ENCODE measurements at regions not wholly inside any gene's neighbourhood (a gene's known extent, or its start where the extent isn't known, plus 50 kb on each side); places are given as distances from the start of the nearest gene placed in this dataset.
"Not testable (repeated sequence)": the region's sequence is repeated elsewhere in the genome, so short reads cannot be mapped to it uniquely, and the experiment has no call there.

DNA sequence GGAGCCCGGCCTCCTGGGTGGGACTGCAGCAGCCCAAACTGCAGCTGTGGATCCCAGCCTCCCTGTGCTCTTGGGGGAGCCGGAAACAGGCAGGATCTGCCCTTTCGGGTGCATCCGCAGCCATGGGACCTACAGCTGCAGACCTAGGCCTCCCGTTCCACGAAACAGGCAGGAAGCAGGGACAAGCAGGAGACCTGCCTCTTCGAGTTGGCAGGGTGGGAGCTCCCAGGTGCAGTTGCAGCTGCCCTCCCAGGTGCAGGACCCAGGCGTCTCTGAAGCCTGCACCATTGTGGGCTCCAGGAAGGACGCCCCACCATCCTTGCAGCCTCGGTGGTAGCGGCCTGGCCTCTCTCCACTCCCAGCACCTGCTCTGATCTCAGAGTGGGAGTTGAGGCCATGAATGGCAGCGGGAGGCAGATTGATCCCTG is 189.0 kb upstream of the KLHL1 start:
- DNase-seq (ENCODE audit: low read depth in 3 of 3) = no peak

DNA sequence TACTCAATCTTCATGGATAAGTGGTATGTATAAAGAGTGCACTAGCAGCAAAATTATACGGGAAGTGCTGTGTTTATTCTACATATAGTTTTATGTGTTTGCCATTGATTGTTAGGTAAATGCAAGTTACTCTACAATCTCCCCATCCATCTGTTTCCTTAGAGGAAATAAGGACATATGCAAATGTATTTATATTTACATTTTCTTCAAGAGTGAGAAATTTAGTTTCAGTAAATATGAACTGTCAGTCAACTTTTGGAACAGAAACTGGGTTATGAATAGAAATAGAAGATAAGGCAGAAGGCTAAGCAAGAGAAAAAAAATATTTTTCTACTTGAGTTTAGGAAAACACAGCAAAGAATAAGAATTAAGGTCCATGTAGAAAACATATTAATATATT is 176.1 kb upstream of the KLHL1 start:
- no peak for DNase-seq (ENCODE audit: low read depth in 3 of 3)

DNA sequence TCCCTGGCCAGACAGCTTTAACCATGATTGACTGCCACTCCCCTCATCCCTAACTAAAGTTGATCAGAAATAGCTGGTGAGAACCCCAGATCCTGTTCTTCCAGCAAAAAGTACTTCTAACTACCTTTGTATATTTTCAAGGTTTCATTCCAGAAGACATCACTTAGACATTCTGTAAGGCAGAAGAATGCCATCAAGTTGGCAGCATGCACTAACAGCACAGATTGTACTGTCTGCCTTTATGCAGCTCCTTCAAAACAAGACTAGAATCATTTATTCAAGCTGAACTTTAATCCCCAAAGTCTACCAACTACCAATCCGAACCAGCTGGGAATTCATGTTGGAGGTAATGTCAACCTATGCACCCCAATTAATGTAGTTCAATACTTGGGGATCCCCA is 167.6 kb upstream of the KLHL1 start:
- DNase-seq (ENCODE audit: low read depth in 3 of 3) = no peak

DNA sequence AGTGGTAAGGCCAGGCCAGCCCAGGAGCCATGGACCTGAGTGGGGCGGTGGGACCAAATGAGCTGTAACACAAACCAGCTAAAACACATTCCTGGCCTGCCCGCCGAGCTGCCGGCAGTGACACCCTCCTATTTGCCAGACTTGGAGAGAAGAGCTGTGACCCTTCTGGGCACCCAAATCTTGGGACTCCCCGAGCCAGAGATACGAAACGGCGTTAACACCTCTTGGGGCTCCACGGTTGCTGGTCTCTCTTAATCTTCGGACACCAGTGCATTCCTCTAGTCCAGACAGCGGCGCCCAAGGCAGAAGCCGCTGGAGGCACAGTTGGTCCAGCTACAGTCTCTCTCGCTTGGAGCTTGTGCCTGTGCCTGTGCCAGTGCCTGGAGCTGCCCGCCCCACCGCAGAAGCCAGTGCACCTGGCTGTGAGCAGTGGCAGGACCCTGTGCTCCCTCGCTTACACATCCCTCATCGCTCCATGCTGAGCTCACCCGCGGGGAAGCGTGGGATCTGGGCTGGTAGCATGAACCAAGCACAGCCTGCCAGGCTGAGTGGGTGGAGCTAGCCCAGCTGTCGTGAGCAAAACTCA is 147.2 kb upstream of the KLHL1 start:
- no peak for DNase-seq (ENCODE audit: low read depth in 3 of 3)

DNA sequence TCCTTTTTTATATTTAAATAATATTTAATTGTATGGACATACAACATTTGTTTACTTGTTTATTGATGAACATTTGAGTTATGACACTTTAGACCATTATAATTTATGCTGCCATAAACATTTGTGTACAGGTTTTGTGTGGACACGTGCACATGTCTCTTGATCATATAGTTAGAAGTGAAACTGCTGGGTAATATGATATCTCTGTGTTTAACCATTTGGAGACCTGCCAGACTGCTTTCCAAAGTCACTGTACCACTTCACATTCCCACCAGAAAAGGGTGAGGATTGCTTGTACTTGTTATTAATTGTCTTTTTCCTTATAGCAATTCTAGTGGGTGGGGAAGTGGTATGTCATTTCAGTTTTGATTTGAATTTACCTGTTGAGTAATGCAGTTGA is 145.6 kb upstream of the KLHL1 start:
- no peak for DNase-seq (ENCODE audit: low read depth in 3 of 3)

DNA sequence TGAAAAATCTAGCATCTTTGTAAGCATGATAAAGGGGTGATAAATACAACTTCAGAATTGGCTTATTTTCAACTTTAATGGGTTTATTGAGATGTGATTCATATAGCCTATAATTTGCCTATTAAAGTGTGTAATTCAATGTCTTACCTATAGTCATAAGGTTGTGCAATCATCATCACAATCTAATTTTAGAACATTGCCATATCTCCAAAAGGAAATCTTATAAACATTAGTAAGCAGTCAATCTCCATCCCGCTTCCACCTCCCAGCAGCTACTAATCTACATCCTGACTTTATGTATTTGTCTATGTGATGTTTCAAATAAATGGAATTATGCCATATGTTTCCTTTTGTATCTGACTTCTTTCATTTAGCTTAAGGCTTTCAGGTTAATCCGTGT is 145.2 kb upstream of the KLHL1 start:
- DNase-seq (ENCODE audit: low read depth in 3 of 3) = no peak

DNA sequence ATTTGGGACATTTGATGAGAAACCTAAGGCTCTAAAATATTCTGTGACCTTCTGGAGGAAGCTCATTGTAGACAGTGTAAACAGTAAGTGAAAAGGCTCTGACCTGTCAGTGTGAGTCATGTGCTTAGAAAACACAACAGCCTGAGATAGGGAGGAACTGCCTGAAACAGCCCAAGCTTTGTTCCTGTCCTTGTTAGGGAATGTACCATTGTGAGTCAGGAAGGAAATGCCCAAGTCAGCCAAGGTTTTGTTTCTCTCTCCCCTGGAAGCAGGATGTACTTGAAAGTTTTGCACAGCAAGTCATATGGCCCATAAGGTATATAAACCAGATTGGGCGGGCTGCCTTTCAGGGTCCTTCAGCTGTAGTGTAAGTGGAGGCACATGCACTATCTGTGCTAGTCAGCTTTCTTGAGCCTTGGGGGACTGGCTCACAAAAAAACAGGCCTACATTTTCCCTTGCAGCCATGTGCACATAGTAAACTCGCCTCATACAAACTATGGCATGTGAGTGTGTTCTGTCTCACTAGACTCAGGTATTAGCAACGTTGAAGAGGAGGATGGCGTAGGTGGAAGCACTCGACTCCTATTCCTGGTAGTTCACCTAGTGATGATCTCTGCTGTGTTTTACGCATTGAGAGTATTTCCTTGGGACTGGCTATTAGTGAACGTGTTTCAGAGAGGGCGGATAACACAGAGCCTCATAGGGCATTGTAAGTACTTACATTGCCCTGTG is 141.2 kb upstream of the KLHL1 start:
- no peak for DNase-seq (ENCODE audit: low read depth in 3 of 3)

DNA sequence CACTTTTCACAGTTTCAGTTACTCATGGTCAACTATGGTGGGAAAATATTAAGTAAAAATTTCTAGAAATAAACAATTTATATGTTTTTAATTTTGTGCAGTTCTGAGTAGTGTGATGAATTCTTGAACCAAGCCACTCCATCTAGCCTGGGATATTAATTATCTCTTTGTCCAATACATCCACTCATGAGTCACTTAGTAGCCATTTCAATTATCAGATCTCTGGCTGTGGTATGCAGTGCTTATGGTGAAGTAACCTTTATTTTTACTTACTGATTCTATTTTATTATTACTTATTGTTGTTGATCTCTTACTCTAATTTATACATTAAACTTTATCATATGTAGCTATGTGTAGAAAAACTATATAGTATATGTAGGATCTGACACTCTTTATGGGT is 128.9 kb upstream of the KLHL1 start:
- DNase-seq (ENCODE audit: low read depth in 3 of 3) = no peak

DNA sequence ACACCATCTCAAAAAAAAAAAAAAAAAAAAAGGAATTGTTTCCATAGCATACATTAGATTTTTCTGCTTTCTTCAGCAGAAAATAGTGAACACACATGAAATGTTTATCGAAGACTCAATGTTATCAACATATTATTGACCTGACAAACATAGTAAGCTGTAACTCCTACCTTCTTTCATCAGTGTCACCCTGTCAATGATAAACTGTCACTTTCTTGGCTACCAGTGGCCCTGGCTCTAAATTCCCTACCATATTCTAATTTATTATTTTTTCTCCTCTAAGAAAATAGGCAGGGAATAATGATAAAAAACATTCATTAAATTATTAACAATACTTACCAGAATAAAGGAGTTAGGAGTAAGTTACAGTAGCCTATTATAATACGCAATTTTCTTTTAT is 127.3 kb upstream of the KLHL1 start:
- DNase-seq (ENCODE audit: low read depth in 3 of 3) = no peak

DNA sequence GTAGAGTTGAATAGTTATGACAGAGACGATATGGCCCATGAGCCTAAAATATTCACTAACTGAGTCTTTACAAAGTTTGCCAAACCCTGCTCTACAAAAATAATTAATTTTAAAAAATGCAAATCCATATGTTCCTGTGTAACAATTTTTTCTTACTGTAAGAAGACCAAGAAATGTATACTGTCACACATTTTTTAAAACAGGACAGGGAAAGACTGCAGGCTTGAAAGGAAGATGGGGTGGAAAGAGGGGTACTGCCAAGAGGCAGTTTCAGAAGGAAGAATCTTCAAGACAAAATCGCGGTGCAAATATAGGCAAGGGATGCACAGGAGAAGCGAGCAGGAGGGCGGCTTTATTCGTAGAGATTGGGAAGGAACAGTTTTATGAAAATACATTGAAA is 115.7 kb upstream of the KLHL1 start:
- DNase-seq (ENCODE audit: low read depth in 3 of 3) = no peak

DNA sequence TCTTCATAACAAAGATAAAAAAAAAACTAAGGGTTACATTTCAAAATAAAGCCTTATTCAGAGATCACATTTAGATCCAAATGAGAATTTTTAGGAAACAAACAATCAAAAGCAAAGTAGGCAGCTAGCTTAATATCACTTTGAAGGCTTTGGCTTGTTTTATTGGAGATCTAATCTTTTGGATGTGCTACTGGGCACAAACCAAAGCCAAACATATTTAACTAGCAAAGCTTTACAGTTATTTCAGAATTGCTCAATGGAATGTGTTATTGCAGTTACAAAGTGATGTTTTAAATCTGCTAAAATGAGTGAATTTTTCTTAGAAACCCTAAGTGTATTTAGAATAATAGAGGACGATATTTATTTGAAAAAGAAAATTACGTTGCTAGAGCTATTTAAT is 114.7 kb upstream of the KLHL1 start:
- no peak for DNase-seq (ENCODE audit: low read depth in 3 of 3)

DNA sequence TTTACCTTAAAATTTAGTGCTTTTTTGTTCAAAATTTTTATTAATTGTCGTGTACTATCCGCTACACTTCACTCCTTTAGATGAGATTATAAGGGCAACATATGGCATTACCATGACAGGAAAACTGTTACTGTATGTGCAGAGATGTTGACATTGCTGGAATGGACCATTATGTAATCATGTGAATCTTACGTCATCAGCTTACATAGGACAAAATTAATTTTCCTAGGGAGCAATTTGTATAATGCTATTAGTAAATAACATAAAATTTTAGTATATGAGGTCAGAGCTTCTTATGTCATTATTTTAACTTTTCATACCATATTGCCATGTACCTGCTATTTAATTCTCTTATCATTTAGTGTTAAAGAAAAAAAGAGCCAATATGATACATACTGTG is 110.4 kb upstream of the KLHL1 start:
- no peak for DNase-seq (ENCODE audit: low read depth in 3 of 3)

DNA sequence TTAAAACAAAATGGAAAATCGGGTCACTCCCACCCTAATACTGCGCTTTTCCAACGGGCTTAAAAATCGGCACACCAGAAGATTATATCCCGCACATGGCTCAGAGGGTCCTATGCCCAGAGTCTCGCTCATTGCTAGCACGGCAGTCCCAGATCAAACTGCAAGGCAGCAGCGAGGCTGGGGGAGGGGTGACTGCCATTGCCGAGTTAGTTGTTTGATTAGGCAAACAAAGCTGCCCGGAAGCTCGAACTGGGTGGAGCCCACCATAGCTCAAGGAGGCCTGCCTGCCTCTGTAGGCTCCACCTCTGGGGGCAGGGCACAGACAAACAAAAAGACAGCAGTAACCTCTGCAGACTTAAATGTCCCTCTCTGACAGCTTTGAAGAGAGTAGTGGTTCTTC is 100.7 kb upstream of the KLHL1 start:
- not testable (repeated sequence) for DNase-seq (ENCODE audit: low read depth in 3 of 3)

DNA sequence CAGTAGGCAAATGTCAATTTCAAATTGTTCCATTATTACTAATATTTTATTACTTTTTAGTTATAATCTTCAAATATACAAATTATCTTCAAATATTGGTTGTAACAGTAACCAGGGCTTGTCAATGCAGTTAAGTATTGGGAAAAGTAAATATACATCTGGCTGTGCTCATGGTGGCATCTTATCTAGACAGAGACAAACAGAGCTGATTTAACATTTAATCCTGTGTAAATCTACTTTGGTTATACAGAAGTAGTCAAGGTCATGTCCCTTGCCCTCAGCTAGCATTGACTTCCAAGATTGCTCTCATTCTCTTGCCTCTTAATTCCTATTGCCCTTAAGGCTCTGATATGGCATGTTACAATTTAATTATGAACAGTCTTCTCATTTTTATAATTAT is 98.4 kb upstream of the KLHL1 start:
- no peak for DNase-seq (ENCODE audit: low read depth in 3 of 3)

DNA sequence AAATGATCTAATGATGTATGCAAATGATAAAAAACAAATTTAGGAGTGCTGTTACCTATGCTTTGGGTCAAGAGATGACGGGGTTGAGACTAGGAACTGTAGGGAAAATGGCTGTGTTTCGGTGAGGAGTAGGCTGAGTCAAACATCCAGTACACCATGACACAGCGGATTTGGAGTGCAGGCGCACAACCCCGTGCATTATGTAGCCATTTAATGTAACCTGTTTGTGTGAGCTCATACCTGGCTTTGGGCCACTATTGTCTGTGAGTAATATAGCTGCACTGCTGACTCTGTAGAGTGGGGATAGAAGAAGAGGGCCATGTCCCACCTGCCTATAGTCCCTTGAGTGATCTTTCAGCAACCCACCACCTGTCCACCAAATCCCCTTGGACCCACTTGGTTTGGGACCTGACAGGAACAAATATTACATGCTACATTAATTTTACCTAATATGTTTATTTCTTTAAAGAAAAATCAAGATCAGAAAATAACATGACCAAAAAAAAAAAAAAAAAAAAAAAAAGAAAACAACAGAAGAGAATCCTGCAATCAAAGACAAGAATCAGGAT is 95.5 kb upstream of the KLHL1 start:
- no peak for DNase-seq (ENCODE audit: low read depth in 3 of 3)

DNA sequence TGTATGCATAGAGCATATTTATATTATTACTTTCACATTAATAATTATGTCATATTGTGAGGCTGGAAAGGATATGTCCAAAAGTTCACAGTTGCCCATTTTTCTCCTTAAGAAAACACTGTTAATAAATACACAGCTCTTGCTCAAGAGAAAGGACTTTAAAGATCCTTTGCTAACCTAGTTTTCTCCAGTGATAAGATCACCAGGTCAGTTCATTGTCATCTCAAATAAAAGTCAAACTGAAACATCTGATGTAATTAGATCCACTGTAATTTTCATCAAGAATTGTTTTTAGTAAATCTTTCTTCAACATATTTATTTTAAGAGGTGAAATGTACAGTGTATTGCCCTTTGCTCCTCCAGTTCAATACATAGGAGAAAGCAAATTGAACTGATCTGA is 82.8 kb upstream of the KLHL1 start:
- DNase-seq (ENCODE audit: low read depth in 3 of 3) = no peak

DNA sequence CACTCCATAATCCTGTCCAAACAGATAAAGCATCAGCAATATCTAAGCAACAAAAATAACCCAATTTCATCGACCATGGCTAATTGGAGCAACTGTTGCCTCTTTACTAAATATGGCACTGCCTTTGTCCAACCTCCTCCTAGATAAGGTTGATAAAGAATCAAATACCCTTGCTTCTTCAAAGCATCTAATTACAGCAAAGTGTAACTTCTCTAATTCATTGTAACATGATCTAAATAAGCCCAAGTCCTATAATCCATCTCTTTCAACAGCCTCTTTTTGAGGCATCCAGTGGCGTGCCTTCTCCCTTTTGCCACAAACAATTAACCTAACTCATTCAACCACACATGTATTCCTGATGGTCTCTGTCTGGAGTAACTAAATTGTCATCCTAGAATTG is 81.7 kb upstream of the KLHL1 start:
- DNase-seq (ENCODE audit: low read depth in 3 of 3) = no peak

DNA sequence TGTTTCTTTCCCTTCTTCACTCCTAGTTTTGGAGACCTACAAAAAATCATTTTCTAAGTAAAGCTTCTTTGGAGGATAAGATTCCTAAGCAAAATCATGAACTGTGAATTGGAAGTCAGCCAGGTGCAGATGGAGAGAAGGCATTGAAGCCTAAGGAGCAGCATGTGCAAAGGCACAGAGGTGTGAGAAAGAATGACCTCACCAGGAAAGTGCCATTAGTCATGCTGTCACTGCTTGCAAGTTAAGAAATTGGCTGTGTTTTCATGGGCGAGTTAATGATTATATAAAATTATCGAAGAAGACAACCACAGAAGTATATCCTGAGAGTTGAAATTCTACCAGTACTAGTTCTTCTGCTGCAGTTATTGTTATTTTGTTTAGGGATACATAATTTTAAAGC is 80.3 kb upstream of the KLHL1 start:
- no peak for DNase-seq (ENCODE audit: low read depth in 3 of 3)

DNA sequence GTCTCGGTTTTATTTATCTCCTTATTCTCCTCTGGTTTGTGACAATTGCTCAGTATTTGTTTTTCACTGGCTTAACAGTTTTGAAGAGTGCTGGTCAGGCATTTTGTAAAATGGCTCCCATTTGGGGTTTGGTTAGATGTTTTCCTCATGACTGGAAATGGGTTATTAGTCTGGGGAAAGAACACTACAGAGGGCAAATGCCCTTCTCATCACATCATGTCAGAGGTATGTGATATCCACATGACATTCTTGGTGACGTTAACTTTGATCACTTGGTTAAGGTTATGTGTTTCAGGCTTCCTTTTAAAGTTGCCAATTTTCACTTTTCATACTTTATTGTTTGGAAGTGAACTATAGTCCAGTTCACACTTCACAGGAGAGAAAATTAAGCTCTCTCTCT is 74.8 kb upstream of the KLHL1 start:
- no peak for DNase-seq (ENCODE audit: low read depth in 3 of 3)

All from stimulated activated CD4-positive, alpha-beta T cell treated with anti-CD3 and anti-CD28 coated beads, TNF-alpha, amount 100 ng/mL, for 48 hours (primary cell).